GM12873 (cell line): ENCODE measurements at regions not wholly inside any gene's neighbourhood (a gene's known extent, or its start where the extent isn't known, plus 50 kb on each side); places are given as distances from the start of the nearest gene placed in this dataset.

ENCODE experiments used
- TF ChIP-seq, protein P1 (sequence below): IDR thresholded peaks from 2 replicates; pipeline ENCODE4 v1.5.1; 2012; ENCODE audit warnings: low read depth, mild to moderate bottlenecking, moderate library complexity, low read length, control low read depth; ENCODE audit not compliant: insufficient read depth; ENCODE audit errors: missing control alignments

DNA sequence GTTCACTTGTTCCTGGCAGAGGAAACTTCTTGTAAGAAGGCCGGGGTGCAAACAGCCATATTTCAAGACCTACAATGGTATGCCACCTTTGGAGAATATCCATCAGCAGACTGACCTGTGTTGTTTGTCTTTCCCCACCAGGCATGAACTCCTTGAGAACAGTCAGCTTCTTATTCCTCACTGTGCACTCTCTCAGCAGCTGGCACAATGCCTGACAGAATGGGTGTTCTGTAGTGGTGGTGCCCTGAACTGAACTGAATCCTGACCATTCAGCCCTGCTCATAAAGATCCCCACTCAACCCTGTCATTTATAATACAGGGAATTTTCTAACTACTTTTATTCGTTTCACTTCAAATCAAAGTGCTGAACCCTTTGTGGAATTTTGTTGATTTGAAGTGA, 206.9 kb downstream of the COX7C start:
- TF ChIP-seq, protein P1, sequence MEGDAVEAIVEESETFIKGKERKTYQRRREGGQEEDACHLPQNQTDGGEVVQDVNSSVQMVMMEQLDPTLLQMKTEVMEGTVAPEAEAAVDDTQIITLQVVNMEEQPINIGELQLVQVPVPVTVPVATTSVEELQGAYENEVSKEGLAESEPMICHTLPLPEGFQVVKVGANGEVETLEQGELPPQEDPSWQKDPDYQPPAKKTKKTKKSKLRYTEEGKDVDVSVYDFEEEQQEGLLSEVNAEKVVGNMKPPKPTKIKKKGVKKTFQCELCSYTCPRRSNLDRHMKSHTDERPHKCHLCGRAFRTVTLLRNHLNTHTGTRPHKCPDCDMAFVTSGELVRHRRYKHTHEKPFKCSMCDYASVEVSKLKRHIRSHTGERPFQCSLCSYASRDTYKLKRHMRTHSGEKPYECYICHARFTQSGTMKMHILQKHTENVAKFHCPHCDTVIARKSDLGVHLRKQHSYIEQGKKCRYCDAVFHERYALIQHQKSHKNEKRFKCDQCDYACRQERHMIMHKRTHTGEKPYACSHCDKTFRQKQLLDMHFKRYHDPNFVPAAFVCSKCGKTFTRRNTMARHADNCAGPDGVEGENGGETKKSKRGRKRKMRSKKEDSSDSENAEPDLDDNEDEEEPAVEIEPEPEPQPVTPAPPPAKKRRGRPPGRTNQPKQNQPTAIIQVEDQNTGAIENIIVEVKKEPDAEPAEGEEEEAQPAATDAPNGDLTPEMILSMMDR = no peak

GRCh38 chr5:86831128-86831527, 213.4 kb downstream of the COX7C start:
- TF ChIP-seq, protein P1 = no peak

DNA sequence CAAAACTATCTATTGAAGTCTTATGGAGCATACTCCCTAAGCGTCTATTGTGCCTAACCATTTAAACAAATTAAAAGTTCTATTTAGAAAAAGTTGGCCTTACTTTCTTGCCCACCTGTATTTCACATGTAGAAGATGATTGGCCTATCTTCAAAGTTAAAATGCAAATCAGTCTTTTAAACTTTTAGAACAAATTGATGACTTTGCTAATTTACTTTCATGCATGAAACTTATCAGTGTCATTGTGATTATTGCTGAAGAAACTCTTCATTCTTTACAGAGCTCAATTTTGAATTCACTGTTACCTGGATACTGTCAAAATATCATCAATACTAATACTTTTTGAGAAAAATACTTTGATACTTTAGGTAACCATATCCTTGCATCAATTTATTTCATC, 216.1 kb downstream of the COX7C start:
- TF ChIP-seq, protein P1 = no peak

DNA sequence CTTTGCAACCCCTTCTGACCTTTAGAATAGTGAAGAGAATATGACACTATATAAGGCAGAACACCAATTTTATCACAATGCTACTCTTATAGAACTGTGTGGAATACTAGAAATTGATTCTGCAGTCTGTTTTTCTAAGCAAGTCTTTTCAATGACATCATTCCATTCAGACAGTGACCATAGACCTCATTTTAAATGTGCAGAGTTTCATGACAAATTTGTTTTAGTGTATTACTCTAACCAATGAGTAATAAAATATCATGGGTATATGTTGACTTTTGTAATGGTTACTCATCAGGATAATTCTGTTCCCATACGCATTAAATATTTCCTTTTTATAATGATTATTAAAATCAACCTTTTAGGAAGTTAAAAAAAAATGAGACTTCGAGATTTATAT, 219.9 kb downstream of the COX7C start:
- TF ChIP-seq, protein P1 = no peak

DNA sequence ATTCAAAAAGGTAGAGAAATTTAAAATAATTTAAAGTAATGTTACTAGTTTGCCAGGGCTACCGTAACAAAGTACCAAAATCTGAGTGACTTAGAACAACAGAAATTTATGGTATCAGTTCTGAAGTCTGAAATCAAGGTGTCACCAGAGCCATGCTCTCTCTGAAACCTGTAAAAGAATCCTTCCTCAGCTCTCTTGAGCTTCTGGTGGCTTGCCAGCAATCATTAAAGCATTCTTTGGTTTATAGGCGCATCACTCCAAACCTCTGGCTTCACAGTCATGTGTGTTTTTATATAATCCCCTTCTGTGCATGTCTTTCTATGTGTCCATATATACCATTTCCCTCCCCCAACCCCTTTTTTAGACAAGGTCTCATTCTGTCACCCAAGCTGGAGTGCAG, 220.3 kb downstream of the COX7C start:
- TF ChIP-seq, protein P1 = no peak

DNA sequence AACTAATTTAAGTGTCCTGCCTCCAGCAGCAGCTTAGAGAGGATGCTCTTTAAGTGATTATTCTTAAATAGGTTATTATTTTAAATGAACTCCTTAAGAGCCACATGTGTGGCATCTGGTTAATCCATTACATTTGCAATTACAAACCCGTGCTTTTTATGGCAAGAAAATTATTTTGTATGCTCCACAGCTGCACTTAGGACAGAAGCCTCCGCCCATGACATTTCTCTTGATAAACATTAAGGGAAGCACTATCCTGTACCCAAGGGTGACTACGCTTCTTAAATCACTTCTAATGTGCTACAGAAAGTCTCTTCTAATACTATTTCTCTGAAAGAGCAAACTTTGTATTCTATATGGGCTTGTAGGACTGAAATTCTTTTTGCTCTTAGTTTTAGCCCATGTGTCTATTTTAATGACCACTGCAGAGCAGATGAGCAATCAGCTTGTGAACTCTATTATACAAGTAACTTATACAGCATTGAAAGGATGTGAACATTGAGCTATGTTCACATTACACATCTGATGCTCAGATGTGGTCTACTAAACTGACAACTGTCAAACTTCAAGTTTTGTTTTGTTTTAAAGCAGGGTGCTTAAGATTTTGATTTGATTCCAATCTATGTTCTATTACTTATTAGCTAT, 223.4 kb downstream of the COX7C start:
- TF ChIP-seq, protein P1 = no peak

DNA sequence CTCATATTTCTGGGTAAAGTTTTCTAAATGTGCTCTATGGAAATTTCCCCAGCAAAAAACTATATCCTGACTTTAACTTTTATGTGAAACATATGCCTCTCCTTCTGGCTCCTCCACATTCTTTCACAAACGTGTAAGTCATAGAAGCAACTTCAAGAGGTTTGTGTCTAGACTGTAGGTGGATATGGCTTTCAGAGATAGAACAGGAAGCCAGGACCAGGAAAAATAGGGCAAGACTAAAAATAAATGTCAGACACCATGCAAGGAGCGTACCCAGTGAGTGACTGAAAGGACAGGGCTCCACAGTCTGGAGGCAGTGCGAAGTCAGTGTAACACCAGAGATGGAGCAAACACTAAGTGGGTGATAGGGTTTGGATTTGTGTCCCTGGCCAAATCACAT, 240.7 kb downstream of the COX7C start:
- TF ChIP-seq, protein P1 = no peak
